Astrocyte of the spinal cord (primary cell): ENCODE measurements at regions not wholly inside any gene's neighbourhood (a gene's known extent, or its start where the extent isn't known, plus 50 kb on each side); places are given as distances from the start of the nearest gene placed in this dataset.
A peak's percentile ranks its signal among the peaks of the same experiment; 100 is the strongest.

ENCODE experiments used
- DNase-seq: peaks from one replicate; pipeline ENCODE4 v3.0.0; 2011; ENCODE audit warnings: low read depth, low spot score
- H3K4me3 ChIP-seq: 2 replicates; pipeline ENCODE4 v1.5.1; 2011; ENCODE audit warnings: low read depth, mild to moderate bottlenecking, low read length, moderate library complexity
- in situ Hi-C: cut with HindIII; loops from 2 replicates; pipeline ENCODE4 v1.10.0; 2017; ENCODE audit warnings: low sequenced_read_pairs
- TF ChIP-seq, protein P1 (sequence below): IDR thresholded peaks from 2 replicates; pipeline ENCODE4 v1.5.1; 2012; ENCODE audit warnings: low read depth, mild to moderate bottlenecking, low read length, inconsistent platforms

DNA sequence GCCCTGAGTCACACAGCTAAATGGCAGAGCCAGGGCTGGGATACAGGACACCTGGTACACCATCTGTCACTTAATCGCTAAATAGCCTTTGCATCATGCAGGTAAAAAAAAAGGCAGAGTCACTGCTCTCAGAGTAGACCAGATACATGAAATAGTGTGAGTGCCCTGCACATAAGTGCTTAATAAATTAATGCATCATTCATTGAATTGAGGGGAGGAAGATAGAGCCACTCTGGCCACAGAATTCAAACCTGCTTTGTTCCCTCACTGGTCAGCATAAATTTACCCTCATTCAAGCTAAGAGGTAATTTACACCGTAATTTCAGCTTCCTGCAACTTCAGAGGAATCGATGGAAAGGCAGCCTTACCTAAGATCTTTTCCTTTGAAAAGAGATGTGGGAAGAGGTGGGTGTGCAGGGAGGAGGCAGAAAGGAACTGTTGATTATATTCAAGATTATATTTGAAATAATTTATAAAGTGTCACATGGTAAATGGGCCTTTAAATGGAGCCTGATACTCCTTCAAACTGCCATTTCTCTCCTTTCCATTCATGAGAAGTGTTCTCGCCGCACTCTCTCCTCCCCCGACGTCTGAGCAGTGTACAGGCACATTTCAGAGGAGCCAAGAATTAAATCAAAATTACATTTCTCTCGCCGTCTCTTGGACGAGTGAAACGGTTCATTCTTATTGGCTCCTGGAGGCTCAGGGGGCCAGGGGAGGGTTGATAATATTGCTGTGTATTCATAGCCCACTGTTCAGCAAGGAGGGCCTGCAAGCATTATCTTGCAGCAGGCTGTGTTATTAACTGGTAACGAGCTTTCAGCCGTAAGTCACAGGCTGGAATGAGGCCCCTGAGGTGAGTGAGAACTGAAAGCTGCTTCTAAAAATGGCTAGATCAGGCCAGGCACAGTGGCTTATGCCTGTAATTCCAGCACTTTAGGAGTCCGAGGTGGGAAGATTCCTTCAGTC, 52.2 kb upstream of the HMGXB4 start:
- DNase-seq: no peak
- no peak overlapping the region for H3K4me3 ChIP-seq
- in situ Hi-C loops: no loop called here
- TF ChIP-seq, protein P1, sequence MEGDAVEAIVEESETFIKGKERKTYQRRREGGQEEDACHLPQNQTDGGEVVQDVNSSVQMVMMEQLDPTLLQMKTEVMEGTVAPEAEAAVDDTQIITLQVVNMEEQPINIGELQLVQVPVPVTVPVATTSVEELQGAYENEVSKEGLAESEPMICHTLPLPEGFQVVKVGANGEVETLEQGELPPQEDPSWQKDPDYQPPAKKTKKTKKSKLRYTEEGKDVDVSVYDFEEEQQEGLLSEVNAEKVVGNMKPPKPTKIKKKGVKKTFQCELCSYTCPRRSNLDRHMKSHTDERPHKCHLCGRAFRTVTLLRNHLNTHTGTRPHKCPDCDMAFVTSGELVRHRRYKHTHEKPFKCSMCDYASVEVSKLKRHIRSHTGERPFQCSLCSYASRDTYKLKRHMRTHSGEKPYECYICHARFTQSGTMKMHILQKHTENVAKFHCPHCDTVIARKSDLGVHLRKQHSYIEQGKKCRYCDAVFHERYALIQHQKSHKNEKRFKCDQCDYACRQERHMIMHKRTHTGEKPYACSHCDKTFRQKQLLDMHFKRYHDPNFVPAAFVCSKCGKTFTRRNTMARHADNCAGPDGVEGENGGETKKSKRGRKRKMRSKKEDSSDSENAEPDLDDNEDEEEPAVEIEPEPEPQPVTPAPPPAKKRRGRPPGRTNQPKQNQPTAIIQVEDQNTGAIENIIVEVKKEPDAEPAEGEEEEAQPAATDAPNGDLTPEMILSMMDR: no peak

DNA sequence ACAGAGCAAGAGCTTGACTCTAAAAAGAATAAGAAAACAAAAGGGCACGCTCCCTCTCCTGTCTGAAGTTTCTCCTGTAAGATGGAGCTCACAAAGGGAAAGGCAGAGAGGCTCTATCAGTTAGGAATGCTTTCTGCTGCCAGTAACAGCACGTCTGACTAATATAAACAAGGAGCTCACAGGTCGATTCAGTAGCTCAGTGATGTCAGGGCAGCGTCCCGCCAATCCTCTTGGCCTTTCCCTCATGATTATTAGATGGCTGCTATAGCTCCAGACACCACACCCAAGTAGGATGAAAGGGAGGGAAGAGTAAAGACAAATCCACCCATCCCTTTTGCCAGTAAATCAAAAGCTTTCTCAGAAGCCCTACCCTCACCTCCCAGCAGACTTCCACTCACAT, 51.3 kb upstream of the HMGXB4 start:
- TF ChIP-seq, protein P1: no peak
- no peak overlapping the region for H3K4me3 ChIP-seq
- peak; percentile 15 for DNase-seq
- in situ Hi-C loops: no loop called here

DNA sequence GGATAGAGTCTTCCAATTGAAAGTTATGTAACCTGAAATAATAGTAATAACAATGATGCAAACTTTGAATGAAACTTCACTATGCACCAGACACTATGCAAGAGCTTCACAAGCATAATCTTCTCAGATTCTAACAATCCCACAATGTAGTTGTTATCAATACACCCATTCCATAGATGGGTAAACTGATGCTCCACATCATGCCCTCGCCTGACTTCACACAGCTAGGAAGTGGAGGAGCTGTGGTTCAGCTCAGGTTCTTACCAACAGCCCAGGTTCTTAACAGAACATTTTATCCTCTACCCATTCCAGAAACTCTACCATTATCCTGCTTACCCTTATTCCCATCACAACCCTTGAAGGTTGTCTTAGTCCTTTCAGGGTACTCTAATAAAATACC, 50.4 kb upstream of the HMGXB4 start:
- DNase-seq: no peak
- in situ Hi-C loops: no loop called here

More for the DNA sequence above, 50.4 kb upstream of the HMGXB4 start:
- no peak overlapping the region for H3K4me3 ChIP-seq
- TF ChIP-seq, protein P1: no peak
